Breast epithelium (tissue), 3 donors: ENCODE measurements at regions not wholly inside any gene's neighbourhood (a gene's known extent, or its start where the extent isn't known, plus 50 kb on each side); places are given as distances from the start of the nearest gene placed in this dataset.

ENCODE experiments used
- CTCF ChIP-seq, 3 donors: fragments of 450-650 bp; IDR thresholded peaks; one replicate each; pipeline ENCODE4 v1.5.1; 2016 to 2017; ENCODE audit warnings: antibody characterized with exemption in 3 of 3, mild to moderate bottlenecking in 3 of 3, moderate library complexity in 3 of 3
- POLR2A ChIP-seq: fragments of 450-650 bp; IDR thresholded peaks from one replicate; pipeline ENCODE4 v1.6.1; 2016; ENCODE audit warnings: antibody characterized with exemption, mild to moderate bottlenecking, moderate library complexity

DNA sequence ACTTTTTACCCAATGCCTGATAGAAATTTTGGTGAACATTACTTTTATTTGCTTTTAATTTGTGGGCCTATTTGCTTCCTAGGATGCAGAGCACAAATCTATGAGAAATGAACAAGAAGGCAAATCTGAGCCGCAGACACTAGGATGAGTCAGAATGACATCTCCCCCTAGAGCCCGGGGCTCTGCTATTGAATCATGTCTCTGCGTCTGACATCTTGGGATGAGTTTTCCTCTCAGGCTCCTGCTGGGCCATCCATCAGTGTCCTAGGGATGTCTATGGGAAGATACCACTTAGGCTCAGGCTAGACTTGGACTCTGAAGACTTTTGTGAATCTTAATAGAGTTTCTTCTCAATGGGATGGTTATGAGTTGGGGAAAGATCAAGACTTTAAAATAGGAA is 157.3 kb upstream of the MTPN start:
- TF ChIP-seq CTCF (IDR thresholded peaks at IDR 0.05) (no peak), POLR2A (no peak)
